ENCODE measurements at regions not wholly inside any gene's neighbourhood (a gene's known extent, or its start where the extent isn't known, plus 50 kb on each side); places are given as distances from the start of the nearest gene placed in this dataset.

DNA sequence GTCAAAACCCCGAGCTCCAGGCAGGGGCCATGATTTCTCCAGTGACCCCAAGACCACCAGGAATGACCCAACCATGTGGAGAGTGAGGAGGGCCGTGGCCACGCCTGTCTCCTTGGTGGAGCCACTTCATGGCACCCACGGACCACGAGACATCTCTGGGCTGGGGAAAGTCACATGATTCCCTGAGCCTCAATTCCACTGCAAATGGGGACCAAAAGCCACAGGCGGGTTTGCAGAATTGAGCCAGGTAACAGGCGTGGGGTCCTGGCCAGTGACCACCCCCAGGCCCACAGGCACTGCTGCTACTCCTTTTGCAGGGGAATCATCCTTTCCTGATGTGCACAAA is 178.9 kb downstream of the CTTN start:
- Histone ChIP-seq H3K27me3 (ENCODE audit: control insufficient read depth, insufficient read depth, low read length) (no peaks in the 10 kb centered on the region), H3K9me3 (ENCODE audit: control insufficient read depth, insufficient read depth, low read length) (peaks cover 83% of the 10 kb centered on the region), H3K27ac (ENCODE audit: low read depth, low read length) (no peak overlapping the region), H3K4me3 (ENCODE audit: low read depth, low read length) (no peak overlapping the region)
- no peak for DNase-seq (ENCODE audit: low read depth, low spot score)
- TF ChIP-seq, protein P1, sequence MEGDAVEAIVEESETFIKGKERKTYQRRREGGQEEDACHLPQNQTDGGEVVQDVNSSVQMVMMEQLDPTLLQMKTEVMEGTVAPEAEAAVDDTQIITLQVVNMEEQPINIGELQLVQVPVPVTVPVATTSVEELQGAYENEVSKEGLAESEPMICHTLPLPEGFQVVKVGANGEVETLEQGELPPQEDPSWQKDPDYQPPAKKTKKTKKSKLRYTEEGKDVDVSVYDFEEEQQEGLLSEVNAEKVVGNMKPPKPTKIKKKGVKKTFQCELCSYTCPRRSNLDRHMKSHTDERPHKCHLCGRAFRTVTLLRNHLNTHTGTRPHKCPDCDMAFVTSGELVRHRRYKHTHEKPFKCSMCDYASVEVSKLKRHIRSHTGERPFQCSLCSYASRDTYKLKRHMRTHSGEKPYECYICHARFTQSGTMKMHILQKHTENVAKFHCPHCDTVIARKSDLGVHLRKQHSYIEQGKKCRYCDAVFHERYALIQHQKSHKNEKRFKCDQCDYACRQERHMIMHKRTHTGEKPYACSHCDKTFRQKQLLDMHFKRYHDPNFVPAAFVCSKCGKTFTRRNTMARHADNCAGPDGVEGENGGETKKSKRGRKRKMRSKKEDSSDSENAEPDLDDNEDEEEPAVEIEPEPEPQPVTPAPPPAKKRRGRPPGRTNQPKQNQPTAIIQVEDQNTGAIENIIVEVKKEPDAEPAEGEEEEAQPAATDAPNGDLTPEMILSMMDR (IDR thresholded peaks at IDR 0.05; ENCODE audit: low read depth, low read length) = no peak
- POLR2A ChIA-PET = no interaction called here
- CTCF ChIA-PET = no interaction called here

DNA sequence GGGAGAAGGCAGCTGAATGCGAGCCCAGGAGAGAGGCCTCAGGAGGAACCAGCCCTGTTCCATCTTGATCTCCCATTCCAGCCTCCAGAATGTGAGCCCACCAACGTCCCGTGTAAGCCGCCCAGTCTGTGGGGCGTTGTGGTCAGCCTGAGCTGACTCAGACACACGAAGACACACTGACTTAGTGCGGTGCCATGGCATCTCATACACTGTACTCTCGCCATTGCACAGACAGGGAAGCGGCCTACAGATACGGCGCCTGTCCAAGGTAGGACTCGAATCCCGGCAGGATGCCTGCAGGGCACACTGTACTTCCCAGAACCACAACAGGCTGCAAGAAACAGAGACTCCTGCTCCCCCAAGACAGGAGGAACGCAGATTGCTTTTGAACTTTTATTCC is 179.6 kb downstream of the CTTN start:
- peaks cover 83% of the 10 kb centered on the region for H3K9me3 ChIP-seq (ENCODE audit: control insufficient read depth, insufficient read depth, low read length)
- DNase-seq (ENCODE audit: low read depth, low spot score) = no peak
- TF ChIP-seq, protein P1 (IDR thresholded peaks at IDR 0.05; ENCODE audit: low read depth, low read length) = no peak
- H3K27me3 ChIP-seq (ENCODE audit: control insufficient read depth, insufficient read depth, low read length) = no peaks in the 10 kb centered on the region
- no peak overlapping the region for H3K27ac ChIP-seq (ENCODE audit: low read depth, low read length)
- POLR2A ChIA-PET = no interaction called here
- no peak overlapping the region for H3K4me3 ChIP-seq (ENCODE audit: low read depth, low read length)
- CTCF ChIA-PET = no interaction called here

DNA sequence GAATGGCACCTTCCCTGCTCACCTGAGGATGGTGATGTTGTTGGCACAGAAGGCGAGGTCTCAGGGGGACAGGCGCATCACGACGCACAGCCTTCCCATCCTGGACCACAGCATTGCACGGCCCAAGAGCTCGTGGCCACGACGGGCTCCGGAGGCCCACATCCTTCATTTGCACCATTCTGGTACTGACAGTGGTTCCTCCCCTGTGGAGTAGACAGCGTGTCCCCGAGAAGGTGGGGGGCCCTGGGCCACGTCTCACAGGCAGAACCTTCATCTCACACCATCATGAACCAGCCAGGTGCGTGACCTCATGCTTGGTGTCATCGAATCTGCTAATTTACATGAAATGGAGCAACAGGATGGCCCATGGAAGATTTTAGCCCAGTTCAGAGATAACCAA is 180.0 kb downstream of the CTTN start:
- Histone ChIP-seq H3K9me3 (ENCODE audit: control insufficient read depth, insufficient read depth, low read length) (peaks cover 86% of the 10 kb centered on the region), H3K4me3 (ENCODE audit: low read depth, low read length) (no peak overlapping the region), H3K27ac (ENCODE audit: low read depth, low read length) (no peak overlapping the region), H3K27me3 (ENCODE audit: control insufficient read depth, insufficient read depth, low read length) (no peaks in the 10 kb centered on the region)
- POLR2A ChIA-PET = no interaction called here
- TF ChIP-seq, protein P1 (IDR thresholded peaks at IDR 0.05; ENCODE audit: low read depth, low read length) = no peak
- DNase-seq (ENCODE audit: low read depth, low spot score) = no peak
- CTCF ChIA-PET = no interaction called here

DNA sequence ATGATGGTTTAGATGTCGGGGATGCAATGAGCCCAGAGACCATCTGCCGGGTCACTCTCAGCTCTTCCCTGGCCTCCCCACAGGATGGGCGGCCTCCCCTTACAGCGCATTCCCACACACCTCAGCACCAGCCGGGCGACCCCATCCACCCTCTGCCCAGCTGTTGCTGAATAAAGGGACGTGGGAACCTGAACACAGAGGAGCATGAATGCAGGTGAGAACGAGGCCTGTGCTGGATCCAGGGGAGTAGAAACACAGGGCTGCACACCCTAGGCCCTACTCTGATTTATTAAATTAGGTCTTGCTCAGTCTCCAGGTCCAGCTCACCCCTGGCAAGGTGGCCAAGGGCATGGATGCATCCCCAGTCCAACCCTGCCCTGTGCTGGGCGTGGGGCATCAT is 180.5 kb downstream of the CTTN start:
- ChIA-PET CTCF (no interaction called here), POLR2A (no interaction called here)
- no peak for DNase-seq (ENCODE audit: low read depth, low spot score)
- TF ChIP-seq, protein P1 (IDR thresholded peaks at IDR 0.05; ENCODE audit: low read depth, low read length) = no peak
- no peak overlapping the region for H3K4me3 ChIP-seq (ENCODE audit: low read depth, low read length)
- peaks cover 87% of the 10 kb centered on the region for H3K9me3 ChIP-seq (ENCODE audit: control insufficient read depth, insufficient read depth, low read length)
- no peaks in the 10 kb centered on the region for H3K27me3 ChIP-seq (ENCODE audit: control insufficient read depth, insufficient read depth, low read length)
- no peak overlapping the region for H3K27ac ChIP-seq (ENCODE audit: low read depth, low read length)

DNA sequence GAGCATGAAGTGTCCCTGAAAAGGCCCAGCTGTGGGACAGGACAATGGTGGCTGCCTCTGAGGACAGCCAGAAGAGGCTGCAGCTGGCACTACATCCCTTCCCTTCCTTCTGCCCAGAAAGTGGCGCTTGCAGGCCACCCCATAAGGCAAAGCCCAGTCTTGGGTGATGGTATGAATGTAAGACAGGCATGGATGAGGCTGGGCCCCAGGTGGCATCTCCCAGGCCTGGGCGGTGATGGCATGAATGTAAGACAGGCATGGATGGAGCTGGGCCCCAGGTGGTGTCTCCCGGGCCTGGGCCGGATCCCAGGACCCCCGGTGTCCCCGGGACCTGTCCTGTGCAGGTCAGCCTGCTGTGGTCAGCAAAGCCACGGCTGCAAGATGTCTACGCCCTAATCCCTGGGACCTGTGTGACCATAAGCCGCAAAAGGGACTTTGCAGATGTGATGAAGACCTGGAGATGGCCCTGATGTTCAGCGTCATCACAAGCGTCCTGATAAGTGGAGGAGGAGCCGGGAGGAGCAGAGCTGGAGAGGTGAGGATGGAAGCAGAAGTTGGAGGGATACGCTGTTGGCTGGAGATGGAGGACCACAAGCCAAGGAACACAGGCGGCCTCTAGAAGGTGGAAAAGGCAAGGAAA is 181.1 kb downstream of the CTTN start:
- no peak for DNase-seq (ENCODE audit: low read depth, low spot score)
- CTCF ChIA-PET = no interaction called here

More for the DNA sequence above, 181.1 kb downstream of the CTTN start:
- H3K4me3 ChIP-seq (ENCODE audit: low read depth, low read length) = no peak overlapping the region
- H3K27ac ChIP-seq (ENCODE audit: low read depth, low read length) = no peak overlapping the region
- no peaks in the 10 kb centered on the region for H3K27me3 ChIP-seq (ENCODE audit: control insufficient read depth, insufficient read depth, low read length)
- TF ChIP-seq, protein P1 (IDR thresholded peaks at IDR 0.05; ENCODE audit: low read depth, low read length) = no peak
- POLR2A ChIA-PET = no interaction called here
- H3K9me3 ChIP-seq (ENCODE audit: control insufficient read depth, insufficient read depth, low read length) = peaks cover 87% of the 10 kb centered on the region

Measured in AG04450 (cell line).